ENCODE measurements at regions not wholly inside any gene's neighbourhood (a gene's known extent, or its start where the extent isn't known, plus 50 kb on each side); places are given as distances from the start of the nearest gene placed in this dataset.

GRCh38 chr17:55659661-55660060 lies 63.0 kb downstream of the TMEM100 start:
- TF ChIP-seq POLR2A (IDR thresholded peaks at IDR 0.05; ENCODE audit: low read depth, low read length) (no peak), POLR2AphosphoS5 (IDR thresholded peaks at IDR 0.05; ENCODE audit: low read depth, low read length) (no peak)

Measured in GM12891 (cell line).